Gastroesophageal sphincter (tissue), 4 donors: ENCODE measurements at regions not wholly inside any gene's neighbourhood (a gene's known extent, or its start where the extent isn't known, plus 50 kb on each side); places are given as distances from the start of the nearest gene placed in this dataset.

ENCODE experiments used
- ATAC-seq: fragments of 150-250 bp; one replicate; pipeline ENCODE4 v1.9.1; 2016; ENCODE audit warnings: mild to moderate bottlenecking, moderate library complexity
- H3K27ac ChIP-seq, 4 donors: fragments of 200-600 bp; sonication (generic) in 3 of 4; 1 replicate in 3 of 4; 2 replicates in 1 of 4; pipeline ENCODE4 v1.5.1; 2016 to 2019
- H3K27me3 ChIP-seq: fragments of 200-600 bp; sonication (generic); one replicate; pipeline ENCODE4 v1.5.1; 2019
- H3K36me3 ChIP-seq, 2 donors: fragments of 200-600 bp; sonication (generic); one replicate each; pipeline ENCODE4 v1.5.1; 2019; ENCODE audit warnings: control low read depth in 1 of 2
- H3K4me1 ChIP-seq, 3 donors: fragments of 200-600 bp; sonication (generic); 1 replicate in 2 of 3; 2 replicates in 1 of 3; pipeline ENCODE4 v1.5.1; 2016 to 2019; ENCODE audit warnings: control low read depth in 2 of 3
- H3K4me3 ChIP-seq, 2 donors: fragments of 200-600 bp; sonication (generic); one replicate each; pipeline ENCODE4 v1.5.1; 2019; ENCODE audit warnings: mild to moderate bottlenecking in 1 of 2, moderate library complexity in 1 of 2
- H3K9me3 ChIP-seq, 3 donors: fragments of 200-600 bp; sonication (generic); one replicate each; pipeline ENCODE4 v1.5.1; 2017 to 2019; ENCODE audit warnings: control low read depth in 2 of 3
- CTCF ChIP-seq, 4 experiments: fragments of 200-600 bp in 2 of 4; fragments of 450-650 bp in 2 of 4; sonication (generic) in 1 of 4; IDR thresholded peaks; one replicate each; pipeline ENCODE4 v1.5.1; 2017 to 2019; ENCODE audit warnings: antibody characterized with exemption in 4 of 4, mild to moderate bottlenecking in 2 of 4, moderate library complexity in 2 of 4
- EP300 ChIP-seq: sonication (generic); formaldehyde crosslinking; IDR thresholded peaks from one replicate; pipeline ENCODE4 v1.6.1; 2017; ENCODE audit warnings: antibody characterized with exemption, mild to moderate bottlenecking
- POLR2A ChIP-seq, 2 donors: fragments of 450-650 bp; IDR thresholded peaks; one replicate each; pipeline ENCODE4 v1.6.1; 2017; ENCODE audit warnings: antibody characterized with exemption in 2 of 2, mild to moderate bottlenecking in 2 of 2, moderate library complexity in 1 of 2
- POLR2AphosphoS5 ChIP-seq: sonication (generic); formaldehyde crosslinking; IDR thresholded peaks from one replicate; pipeline ENCODE4 v1.6.1; 2017; ENCODE audit warnings: antibody characterized with exemption
- WGBS, 2 donors: methylation state at CpG; one replicate each; pipeline ENCODE4 v1.1.5; 2018; ENCODE audit warnings: low coverage in 1 of 2; 5-methylcytosine and 5-hydroxymethylcytosine counted together

DNA sequence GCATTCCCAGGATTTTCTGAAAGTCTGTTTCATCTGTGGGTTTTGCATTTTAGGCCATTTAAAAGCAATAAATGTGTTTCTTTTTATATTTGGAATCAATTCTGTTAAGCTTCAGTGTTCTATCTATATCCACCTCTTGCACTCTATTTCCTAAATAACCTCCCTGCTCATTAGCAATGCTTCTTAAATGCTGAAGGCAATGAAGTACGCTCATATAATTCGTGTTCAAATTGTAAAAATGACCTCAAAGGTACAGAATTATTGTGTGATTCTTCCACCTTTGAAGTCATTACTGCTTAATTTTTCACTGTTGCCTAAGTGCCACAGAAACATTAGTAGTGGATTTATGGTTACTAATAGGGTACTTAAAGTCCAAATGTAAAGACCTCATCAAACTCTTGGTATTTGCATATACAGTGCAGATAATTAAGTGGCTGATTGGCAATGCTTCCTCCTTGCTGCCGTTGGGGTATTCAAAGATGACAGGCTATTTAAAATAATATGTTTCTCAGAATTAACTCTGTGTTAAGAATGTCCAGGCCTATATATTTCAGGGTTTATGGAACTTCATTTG is 730.8 kb downstream of the TECRL start:
- TF ChIP-seq EP300 = no peak
- no peak for TF ChIP-seq CTCF (IDR thresholded peaks at IDR 0.05)
- TF ChIP-seq POLR2A (IDR thresholded peaks at IDR 0.05) = no peak
- no peak for TF ChIP-seq POLR2AphosphoS5
- H3K9me3 ChIP-seq = no peaks in the 10 kb centered on the region

DNA sequence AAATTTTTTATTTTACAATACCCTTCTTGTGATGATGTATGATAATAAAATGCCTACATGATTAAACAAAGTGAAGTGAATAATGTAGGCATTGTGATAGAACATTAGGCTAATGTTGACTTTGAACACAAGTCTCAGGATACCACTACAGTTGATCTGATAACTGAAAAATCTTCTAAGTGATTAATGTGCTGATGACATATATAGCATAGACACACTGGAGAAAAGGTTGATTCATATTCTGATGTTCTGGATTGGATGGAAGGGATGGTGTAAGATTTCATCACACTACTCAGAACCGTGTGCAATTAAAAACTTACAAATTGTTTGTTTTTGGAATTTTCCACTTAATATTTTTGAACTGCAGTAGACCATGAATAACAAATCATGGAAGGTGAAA is 738.5 kb downstream of the TECRL start:
- no peak for ATAC-seq
- H3K4me3 ChIP-seq = no peak overlapping the region
- no peak for TF ChIP-seq POLR2AphosphoS5
- no peak for TF ChIP-seq CTCF (IDR thresholded peaks at IDR 0.05)
- TF ChIP-seq POLR2A (IDR thresholded peaks at IDR 0.05) = no peak
- no peak for TF ChIP-seq EP300
- no peak overlapping the region for H3K27ac ChIP-seq
- no peaks in the 10 kb centered on the region for H3K27me3 ChIP-seq
- H3K4me1 ChIP-seq = no peaks in the 10 kb centered on the region
- peaks cover 0 to 4% (median 0%) of the 10 kb centered on the region in 3 donors for H3K9me3 ChIP-seq
- WGBS, 2 donors = 44 to 54% methylated on average over 1 of the region's 1 CpG
- no peaks in the 10 kb centered on the region for H3K36me3 ChIP-seq

More for the DNA sequence above, 730.8 kb downstream of the TECRL start:
- Histone ChIP-seq H3K27ac (no peak overlapping the region), H3K36me3 (no peaks in the 10 kb centered on the region), H3K27me3 (no peaks in the 10 kb centered on the region), H3K4me1 (no peaks in the 10 kb centered on the region), H3K4me3 (no peak overlapping the region)
- no peak for ATAC-seq
- 39 to 78% methylated on average over 3 of the region's 3 CpGs for WGBS, 2 donors

DNA sequence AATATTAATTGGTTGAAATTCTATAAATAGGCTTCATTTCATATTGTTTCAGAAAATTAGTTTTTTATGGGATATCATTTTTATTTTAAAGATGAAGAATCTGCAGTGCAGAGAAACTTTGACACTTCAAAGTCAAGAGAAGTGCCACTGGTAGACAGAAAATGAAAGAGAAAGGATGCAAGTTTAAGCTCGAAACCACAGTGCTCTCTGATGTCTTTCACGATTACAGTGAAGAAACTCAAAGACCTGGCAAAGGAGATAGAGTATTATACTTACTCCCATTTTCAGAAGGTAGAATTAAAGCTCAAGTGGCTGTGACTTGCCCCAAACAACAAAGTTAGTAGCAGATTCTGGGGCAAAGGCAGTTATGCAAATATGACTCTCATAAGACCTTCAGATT is 745.4 kb downstream of the TECRL start:
- ATAC-seq = no peak
- 65 to 84% methylated on average over 2 of the region's 2 CpGs for WGBS, 2 donors

DNA sequence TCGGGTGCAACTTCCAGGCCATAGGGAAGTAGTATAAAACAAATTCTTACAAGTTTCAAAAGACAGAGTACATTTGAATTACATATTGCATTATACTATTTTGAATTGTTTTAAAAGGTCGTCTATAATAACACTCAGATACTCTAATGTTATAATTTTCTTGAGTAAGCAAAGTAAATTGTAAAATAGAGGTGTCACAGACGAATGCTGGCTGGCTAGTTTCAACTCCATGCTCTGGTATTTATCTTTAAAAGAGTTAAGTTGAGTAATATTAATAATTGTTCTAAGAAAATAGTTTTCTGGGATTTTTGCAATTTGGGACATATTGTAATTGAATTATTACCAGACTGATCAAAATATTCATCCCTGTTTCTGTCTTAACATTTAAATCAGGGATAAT is 764.9 kb downstream of the TECRL start:
- TF ChIP-seq EP300 (no peak), POLR2AphosphoS5 (no peak), POLR2A (IDR thresholded peaks at IDR 0.05) (no peak), CTCF (IDR thresholded peaks at IDR 0.05) (no peak)
- 18 to 21% methylated on average over 3 of the region's 3 CpGs for WGBS, 2 donors
- Histone ChIP-seq H3K36me3 (no peaks in the 10 kb centered on the region), H3K9me3 (no peaks in the 10 kb centered on the region), H3K27ac (no peak overlapping the region), H3K4me3 (no peak overlapping the region), H3K4me1 (no peaks in the 10 kb centered on the region), H3K27me3 (no peaks in the 10 kb centered on the region)
- no peak for ATAC-seq

More for the DNA sequence above, 745.4 kb downstream of the TECRL start:
- Histone ChIP-seq H3K9me3 (peaks cover 0 to 7% (median 0%) of the 10 kb centered on the region in 3 donors), H3K27ac (no peak overlapping the region), H3K4me1 (no peaks in the 10 kb centered on the region), H3K27me3 (no peaks in the 10 kb centered on the region), H3K4me3 (no peak overlapping the region), H3K36me3 (no peaks in the 10 kb centered on the region)
- TF ChIP-seq POLR2AphosphoS5 (no peak), POLR2A (IDR thresholded peaks at IDR 0.05) (no peak), EP300 (no peak), CTCF (IDR thresholded peaks at IDR 0.05) (no peak)

DNA sequence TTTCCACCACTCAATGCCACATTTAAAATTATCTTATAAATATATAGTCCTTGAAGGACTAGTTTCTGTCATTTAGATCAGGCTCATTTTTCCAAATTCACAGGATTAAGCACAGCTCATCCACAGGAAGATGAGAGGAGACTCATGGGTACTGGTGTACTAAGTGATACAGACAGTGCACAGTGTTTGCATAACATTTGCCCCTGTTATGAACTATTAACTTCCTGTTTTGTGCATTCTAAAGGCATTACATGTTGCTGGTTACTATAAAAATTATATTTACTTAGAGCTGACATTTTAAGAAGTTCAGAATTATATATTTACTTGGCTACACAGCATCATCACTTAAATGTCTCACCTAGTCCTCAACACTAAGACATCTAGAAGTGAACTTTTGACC is 772.0 kb downstream of the TECRL start:
- Histone ChIP-seq H3K4me3 (no peak overlapping the region), H3K9me3 (peaks cover 0 to 6% (median 0%) of the 10 kb centered on the region in 3 donors), H3K4me1 (no peaks in the 10 kb centered on the region), H3K27me3 (no peaks in the 10 kb centered on the region), H3K36me3 (no peaks in the 10 kb centered on the region), H3K27ac (no peak overlapping the region)
- ATAC-seq = no peak
- TF ChIP-seq CTCF (IDR thresholded peaks at IDR 0.05) (no peak), EP300 (no peak), POLR2A (IDR thresholded peaks at IDR 0.05) (no peak), POLR2AphosphoS5 (no peak)
